ENCODE measurements at regions not wholly inside any gene's neighbourhood (a gene's known extent, or its start where the extent isn't known, plus 50 kb on each side); places are given as distances from the start of the nearest gene placed in this dataset.
"Not testable (repeated sequence)": the region's sequence is repeated elsewhere in the genome, so short reads cannot be mapped to it uniquely, and the experiment has no call there.

- TF ChIP-seq TAF1, POLR2AphosphoS5, POLR2A, SPI1 (IDR thresholded peaks at IDR 0.05; ENCODE audit: low read depth, low read length): not testable (repeated sequence)
Observed at GRCh38 chr2:75430449-75430848, 130.3 kb downstream of the EVA1A start.
